Sigmoid colon (tissue), 6 donors: ENCODE measurements at regions not wholly inside any gene's neighbourhood (a gene's known extent, or its start where the extent isn't known, plus 50 kb on each side); places are given as distances from the start of the nearest gene placed in this dataset.
"Not testable (repeated sequence)": the region's sequence is repeated elsewhere in the genome, so short reads cannot be mapped to it uniquely, and the experiment has no call there.

Experiments used
- DNase-seq: peaks from one replicate; pipeline ENCODE4 v3.0.0-alpha.2; 2019
- H3K27ac ChIP-seq, 4 donors: fragments of 200-600 bp; sonication (generic); one replicate each; pipeline ENCODE4 v1.5.1; 2016 to 2019; ENCODE audit warnings: mild to moderate bottlenecking in 1 of 4
- H3K27me3 ChIP-seq, 3 donors: fragments of 200-600 bp; sonication (generic); one replicate each; pipeline ENCODE4 v1.5.1; 2019; ENCODE audit warnings: mild to moderate bottlenecking in 1 of 3
- H3K36me3 ChIP-seq, 4 donors: fragments of 200-600 bp; sonication (generic); one replicate each; pipeline ENCODE4 v1.5.1; 2016 to 2019
- H3K4me1 ChIP-seq, 4 donors: fragments of 200-600 bp; sonication (generic); one replicate each; pipeline ENCODE4 v1.5.1; 2017 to 2019
- H3K4me3 ChIP-seq, 4 donors: fragments of 200-600 bp; sonication (generic); one replicate each; pipeline ENCODE4 v1.5.1; 2017 to 2019; ENCODE audit warnings: mild to moderate bottlenecking in 2 of 4, moderate library complexity in 1 of 4
- H3K9me3 ChIP-seq, 4 donors: fragments of 200-600 bp in 3 of 4; sonication (generic) in 3 of 4; one replicate each; pipeline versions ENCODE4 v1.5.1 to v1.6.1; 2013 to 2019
- EP300 ChIP-seq, 4 donors: sonication (generic); formaldehyde crosslinking; IDR thresholded peaks; one replicate each; pipeline ENCODE4 v1.6.1; 2017; ENCODE audit warnings: antibody characterized with exemption in 4 of 4
- POLR2A ChIP-seq, 2 donors: fragments of 450-650 bp; IDR thresholded peaks; one replicate each; pipeline ENCODE4 v1.6.1; 2016; ENCODE audit warnings: antibody characterized with exemption in 2 of 2, mild to moderate bottlenecking in 2 of 2, moderate library complexity in 2 of 2
- POLR2AphosphoS5 ChIP-seq, 4 donors: sonication (generic); formaldehyde crosslinking; IDR thresholded peaks; one replicate each; pipeline ENCODE4 v1.6.1; 2017; ENCODE audit warnings: antibody characterized with exemption in 4 of 4
- WGBS, 2 donors: extraction: QIAGEN DNeasy Blood & Tissue Kit; methylation state at CpG; one replicate each; pipeline ENCODE4 v1.1.7; 2013; 5-methylcytosine and 5-hydroxymethylcytosine counted together
- intact Hi-C: fragments of 100-400 bp; cut with DNase I; formaldehyde crosslinking; loops from one replicate; pipeline ENCODE4 v1.15.1; 2023
- TF ChIP-seq, protein P1 (sequence below), 4 experiments: fragments of 450-650 bp in 3 of 4; fragments of 200-600 bp in 1 of 4; IDR thresholded peaks; one replicate each; pipeline ENCODE4 v1.5.1; 2016 to 2019; ENCODE audit warnings: antibody characterized with exemption in 4 of 4, mild to moderate bottlenecking in 3 of 4, moderate library complexity in 2 of 4
- donor health status: healthy with polysubstance abuse.
- donor health status: healthy.

DNA sequence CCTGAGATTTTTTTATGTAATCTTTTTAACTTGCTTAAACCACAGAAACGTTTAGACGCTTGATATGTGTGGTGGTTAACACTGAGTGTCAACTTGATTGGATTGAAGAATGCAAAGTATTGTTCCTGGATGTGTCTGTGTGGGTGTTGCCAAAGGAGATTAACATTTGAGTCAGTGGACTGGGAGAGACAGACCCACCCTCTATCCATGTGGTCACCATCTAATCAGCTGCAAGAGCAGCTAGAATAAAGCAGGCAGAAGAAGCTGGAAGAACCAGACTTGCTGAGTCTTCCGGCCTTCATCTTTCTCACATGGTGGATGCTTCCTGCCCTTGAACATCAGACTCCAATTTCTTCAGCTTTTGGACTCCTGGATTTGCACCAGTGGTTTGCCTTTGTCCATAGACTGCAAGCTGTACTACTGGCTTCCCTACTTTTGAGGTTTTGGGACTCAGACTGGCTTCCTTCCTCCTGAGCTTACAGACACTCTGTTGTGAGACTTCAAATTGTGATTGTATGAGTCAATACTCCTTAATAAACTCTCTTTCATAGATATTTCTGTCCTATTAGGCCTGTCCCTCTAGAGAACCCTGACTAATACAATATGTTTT, 816.0 kb upstream of the CDH9 start:
- no peaks in the 10 kb centered on the region for H3K36me3 ChIP-seq
- no peak overlapping the region for H3K4me3 ChIP-seq
- no peaks in the 10 kb centered on the region for H3K4me1 ChIP-seq
- DNase-seq: no peak
- intact Hi-C loops: no loop called here
- WGBS, 2 donors: 81 to 82% methylated on average over 3 of the region's 3 CpGs
- no peak for TF ChIP-seq POLR2AphosphoS5 (IDR thresholded peaks at IDR 0.05)
- TF ChIP-seq, protein P1, sequence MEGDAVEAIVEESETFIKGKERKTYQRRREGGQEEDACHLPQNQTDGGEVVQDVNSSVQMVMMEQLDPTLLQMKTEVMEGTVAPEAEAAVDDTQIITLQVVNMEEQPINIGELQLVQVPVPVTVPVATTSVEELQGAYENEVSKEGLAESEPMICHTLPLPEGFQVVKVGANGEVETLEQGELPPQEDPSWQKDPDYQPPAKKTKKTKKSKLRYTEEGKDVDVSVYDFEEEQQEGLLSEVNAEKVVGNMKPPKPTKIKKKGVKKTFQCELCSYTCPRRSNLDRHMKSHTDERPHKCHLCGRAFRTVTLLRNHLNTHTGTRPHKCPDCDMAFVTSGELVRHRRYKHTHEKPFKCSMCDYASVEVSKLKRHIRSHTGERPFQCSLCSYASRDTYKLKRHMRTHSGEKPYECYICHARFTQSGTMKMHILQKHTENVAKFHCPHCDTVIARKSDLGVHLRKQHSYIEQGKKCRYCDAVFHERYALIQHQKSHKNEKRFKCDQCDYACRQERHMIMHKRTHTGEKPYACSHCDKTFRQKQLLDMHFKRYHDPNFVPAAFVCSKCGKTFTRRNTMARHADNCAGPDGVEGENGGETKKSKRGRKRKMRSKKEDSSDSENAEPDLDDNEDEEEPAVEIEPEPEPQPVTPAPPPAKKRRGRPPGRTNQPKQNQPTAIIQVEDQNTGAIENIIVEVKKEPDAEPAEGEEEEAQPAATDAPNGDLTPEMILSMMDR (IDR thresholded peaks at IDR 0.05): no peak
- TF ChIP-seq POLR2A (IDR thresholded peaks at IDR 0.05): no peak
- H3K27ac ChIP-seq: no peak overlapping the region
- no peaks in the 10 kb centered on the region for H3K9me3 ChIP-seq
- no peaks in the 10 kb centered on the region for H3K27me3 ChIP-seq

GRCh38 chr5:27845248-27845647, 806.9 kb upstream of the CDH9 start:
- H3K36me3 ChIP-seq: no peaks in the 10 kb centered on the region
- no peak for TF ChIP-seq POLR2A (IDR thresholded peaks at IDR 0.05)
- TF ChIP-seq POLR2AphosphoS5 (IDR thresholded peaks at IDR 0.05): no peak
- no peaks in the 10 kb centered on the region for H3K9me3 ChIP-seq
- intact Hi-C loops: no loop called here
- DNase-seq: no peak
- H3K27me3 ChIP-seq: no peaks in the 10 kb centered on the region
- H3K4me1 ChIP-seq: no peaks in the 10 kb centered on the region
- H3K27ac ChIP-seq: no peak overlapping the region
- WGBS, 2 donors: 66 to 83% methylated on average over 3 of the region's 3 CpGs
- no peak overlapping the region for H3K4me3 ChIP-seq

- H3K27me3 ChIP-seq, intact Hi-C loops, H3K36me3 ChIP-seq: not testable (repeated sequence)
Observed at GRCh38 chr5:27836704-27837103, 798.3 kb upstream of the CDH9 start.

GRCh38 chr5:27832886-27833285, 794.5 kb upstream of the CDH9 start:
- no peaks in the 10 kb centered on the region for H3K36me3 ChIP-seq
- 90 to 92% methylated on average over 1 of the region's 1 CpG for WGBS, 2 donors
- H3K27me3 ChIP-seq: no peaks in the 10 kb centered on the region
- intact Hi-C loops: no loop called here
- H3K27ac ChIP-seq: no peak overlapping the region
- H3K4me3 ChIP-seq: no peak overlapping the region
- no peaks in the 10 kb centered on the region for H3K9me3 ChIP-seq
- no peak for DNase-seq
- no peaks in the 10 kb centered on the region for H3K4me1 ChIP-seq
- TF ChIP-seq EP300 (IDR thresholded peaks at IDR 0.05) (no peak), POLR2A (IDR thresholded peaks at IDR 0.05) (no peak)

More at GRCh38 chr5:27836704-27837103, 798.3 kb upstream of the CDH9 start:
- WGBS, 2 donors: 91 to 94% methylated on average over 21 of the region's 21 CpGs
- not testable (repeated sequence) for H3K9me3 ChIP-seq, DNase-seq, H3K27ac ChIP-seq, H3K4me1 ChIP-seq, H3K4me3 ChIP-seq

DNA sequence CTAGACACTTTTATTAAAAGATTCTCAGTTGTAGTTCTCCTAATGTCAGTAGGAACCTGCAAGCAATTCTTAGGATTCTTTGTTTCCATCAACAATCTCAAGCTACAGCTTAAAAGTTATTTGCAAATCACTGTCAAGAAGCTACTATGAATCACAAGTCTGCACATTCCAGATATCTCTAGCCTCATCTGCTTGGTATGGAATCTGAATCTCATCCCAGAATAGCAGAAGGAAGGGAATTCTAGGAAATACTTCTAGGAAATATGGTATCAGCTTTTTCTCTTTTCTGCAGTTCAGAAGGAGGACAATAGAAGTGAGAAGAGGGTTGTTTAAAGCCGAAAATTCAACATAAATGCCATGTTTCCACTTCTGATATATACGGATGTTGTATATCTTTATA, 792.2 kb upstream of the CDH9 start:
- no peaks in the 10 kb centered on the region for H3K27me3 ChIP-seq
- intact Hi-C loops: no loop called here
- H3K4me3 ChIP-seq: no peak overlapping the region

DNA sequence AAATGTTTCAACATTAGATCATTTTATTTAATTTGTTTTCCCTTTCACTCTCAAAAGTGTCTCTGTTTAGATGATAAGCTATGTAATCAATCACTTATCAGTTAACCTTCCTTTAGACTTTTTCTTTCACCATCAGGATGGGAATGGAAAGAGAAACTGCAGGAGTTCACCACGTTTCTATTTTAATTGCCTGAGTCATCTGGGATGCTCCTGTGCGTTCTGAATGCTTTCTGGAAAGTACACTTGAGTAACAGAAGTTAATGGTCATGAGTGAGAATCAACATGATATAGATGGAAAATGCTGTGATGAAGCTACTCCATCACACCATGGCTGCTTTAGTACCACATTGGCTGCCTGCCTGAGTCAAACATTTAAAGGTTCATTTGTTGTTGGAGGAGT, 783.3 kb upstream of the CDH9 start:
- 17 to 55% methylated on average over 2 of the region's 2 CpGs for WGBS, 2 donors
- TF ChIP-seq POLR2A (IDR thresholded peaks at IDR 0.05): no peak
- TF ChIP-seq, protein P1 (IDR thresholded peaks at IDR 0.05): no peak
- no peak for TF ChIP-seq EP300 (IDR thresholded peaks at IDR 0.05)
- no peak for TF ChIP-seq POLR2AphosphoS5 (IDR thresholded peaks at IDR 0.05)

More for the DNA sequence above, 792.2 kb upstream of the CDH9 start:
- DNase-seq: no peak
- TF ChIP-seq EP300 (IDR thresholded peaks at IDR 0.05) (no peak), POLR2A (IDR thresholded peaks at IDR 0.05) (no peak), POLR2AphosphoS5 (IDR thresholded peaks at IDR 0.05) (no peak)
- TF ChIP-seq, protein P1 (IDR thresholded peaks at IDR 0.05): no peak
- 81 to 87% methylated on average over 2 of the region's 2 CpGs for WGBS, 2 donors
- no peaks in the 10 kb centered on the region for H3K9me3 ChIP-seq
- H3K4me1 ChIP-seq: no peaks in the 10 kb centered on the region
- no peaks in the 10 kb centered on the region for H3K36me3 ChIP-seq
- H3K27ac ChIP-seq: no peak overlapping the region

More for the DNA sequence above, 783.3 kb upstream of the CDH9 start:
- no peaks in the 10 kb centered on the region for H3K27me3 ChIP-seq
- DNase-seq: no peak
- H3K9me3 ChIP-seq: peaks cover 0 to 4% (median 0%) of the 10 kb centered on the region in 4 donors
- H3K27ac ChIP-seq: no peak overlapping the region
- intact Hi-C loops: no loop called here
- H3K36me3 ChIP-seq: no peaks in the 10 kb centered on the region
- H3K4me3 ChIP-seq: no peak overlapping the region
- H3K4me1 ChIP-seq: no peaks in the 10 kb centered on the region
